HG03280 (cell line): ENCODE measurements at regions not wholly inside any gene's neighbourhood (a gene's known extent, or its start where the extent isn't known, plus 50 kb on each side); places are given as distances from the start of the nearest gene placed in this dataset.
"Not testable (repeated sequence)": the region's sequence is repeated elsewhere in the genome, so short reads cannot be mapped to it uniquely, and the experiment has no call there.

ENCODE experiments used
- ATAC-seq: cut with Tn5 transposase; IDR thresholded peaks from one replicate; pipeline ENCODE4 v1.9.1; 2021; ENCODE audit warnings: mild to moderate bottlenecking, moderate library complexity; ENCODE audit not compliant: unreplicated experiment

DNA sequence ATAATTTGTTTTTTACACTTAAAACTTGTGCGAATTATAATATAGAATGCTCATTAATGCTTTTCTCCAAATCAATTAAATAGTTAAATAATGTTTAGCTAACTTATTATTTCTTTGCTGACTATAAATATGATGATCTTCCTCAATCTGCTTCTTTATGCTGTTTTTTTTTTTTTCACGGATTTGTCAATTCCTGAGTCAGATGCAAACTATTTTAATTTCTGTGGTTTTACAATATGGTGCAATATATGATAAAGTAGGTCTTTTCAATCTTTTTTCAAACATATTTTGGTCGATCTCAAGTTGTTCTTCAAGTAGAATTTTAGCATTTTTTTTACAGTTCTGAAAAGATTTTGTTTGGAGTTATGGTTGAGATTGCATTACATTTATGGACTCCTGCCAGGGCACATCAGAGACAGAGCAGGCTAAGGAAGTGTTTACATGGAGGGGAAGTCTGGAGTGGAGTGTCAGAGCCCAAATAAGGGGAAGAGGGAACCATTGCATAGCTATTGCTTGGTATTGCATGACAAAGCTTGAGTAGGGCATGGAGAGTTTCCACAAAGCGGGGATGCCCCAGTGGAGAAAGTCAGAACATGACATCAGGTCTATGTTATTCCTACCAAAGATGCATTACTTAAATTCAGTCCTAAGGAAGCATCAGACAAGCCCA lies 204.4 kb downstream of the OTUD1 start:
- no peak for ATAC-seq

DNA sequence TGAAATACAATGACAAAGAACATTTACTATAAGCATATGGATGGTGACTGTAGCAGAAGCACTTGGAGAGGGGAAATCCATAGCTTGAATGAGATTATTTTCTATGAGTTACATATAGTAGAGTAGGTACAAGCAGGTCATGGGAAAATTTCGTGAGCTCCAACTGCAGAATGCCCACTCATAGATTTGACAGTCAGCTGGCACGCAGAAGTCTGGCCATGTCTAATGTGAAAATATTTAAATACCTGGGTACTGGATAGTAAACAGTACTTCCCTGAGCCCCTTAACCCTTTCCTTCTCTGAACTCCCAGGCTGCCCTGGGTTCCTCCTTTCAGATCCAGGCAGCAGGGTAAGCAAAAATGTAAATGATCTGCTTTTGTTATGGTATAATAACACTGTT lies 209.7 kb downstream of the OTUD1 start:
- ATAC-seq: no peak

DNA sequence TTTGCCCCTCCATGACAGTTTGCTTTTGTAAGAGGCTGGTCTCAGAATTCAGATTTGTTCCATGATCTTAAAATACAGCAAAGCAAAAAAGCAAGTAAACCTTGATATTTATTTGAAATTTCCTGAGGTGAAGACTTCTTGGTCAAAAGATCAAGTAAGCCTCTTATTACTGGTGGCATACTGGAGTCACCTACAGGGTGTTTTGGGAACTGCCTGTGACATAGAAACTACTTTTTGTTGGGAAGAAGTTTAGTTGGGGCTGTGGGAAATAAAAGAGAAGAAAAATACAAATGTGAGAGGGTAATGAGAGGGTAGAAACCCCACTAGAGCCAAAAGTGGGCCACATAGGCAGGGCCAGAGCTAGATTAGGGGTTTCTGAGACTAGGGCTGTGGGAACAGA lies 217.9 kb downstream of the OTUD1 start:
- ATAC-seq: no peak

DNA sequence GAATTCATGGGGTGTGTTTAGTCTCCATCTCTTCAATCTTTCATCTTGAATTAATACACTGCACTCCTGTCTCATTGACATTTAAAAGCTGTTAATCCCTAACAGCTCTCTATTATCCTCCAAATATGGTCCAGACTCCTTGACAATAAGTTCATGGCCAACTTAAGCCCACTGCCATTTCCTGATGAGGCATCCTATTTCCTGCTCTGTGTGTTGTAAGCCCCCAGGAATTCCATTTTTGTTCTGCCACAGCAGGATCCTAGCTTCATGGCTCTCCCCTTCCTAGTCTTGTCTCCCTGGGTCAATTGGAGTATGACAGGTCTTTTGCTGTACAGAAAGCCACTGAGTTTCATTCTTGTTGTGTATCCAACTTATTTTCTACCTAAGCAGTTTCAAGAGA lies 218.8 kb downstream of the OTUD1 start:
- no peak for ATAC-seq

DNA sequence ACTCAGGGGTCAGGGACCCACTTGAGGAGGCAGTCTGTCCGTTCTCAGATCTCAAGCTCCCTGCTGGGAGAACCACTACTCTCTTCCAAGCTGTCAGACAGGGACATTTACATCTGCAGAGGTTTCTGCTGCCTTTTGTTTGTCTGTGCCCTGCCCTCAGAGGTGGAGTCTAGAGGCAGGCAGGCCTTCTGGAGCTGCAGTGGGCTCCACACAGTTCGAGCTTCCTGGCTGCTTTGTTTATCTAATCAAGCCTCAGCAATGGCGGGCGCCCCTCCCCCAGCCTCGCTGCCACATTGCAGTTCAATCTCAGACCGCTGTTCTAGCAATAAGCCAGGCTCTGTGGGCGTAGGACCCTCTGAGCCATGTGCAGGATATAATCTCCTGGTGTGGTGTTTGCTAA lies 233.0 kb downstream of the OTUD1 start:
- not testable (repeated sequence) for ATAC-seq

DNA sequence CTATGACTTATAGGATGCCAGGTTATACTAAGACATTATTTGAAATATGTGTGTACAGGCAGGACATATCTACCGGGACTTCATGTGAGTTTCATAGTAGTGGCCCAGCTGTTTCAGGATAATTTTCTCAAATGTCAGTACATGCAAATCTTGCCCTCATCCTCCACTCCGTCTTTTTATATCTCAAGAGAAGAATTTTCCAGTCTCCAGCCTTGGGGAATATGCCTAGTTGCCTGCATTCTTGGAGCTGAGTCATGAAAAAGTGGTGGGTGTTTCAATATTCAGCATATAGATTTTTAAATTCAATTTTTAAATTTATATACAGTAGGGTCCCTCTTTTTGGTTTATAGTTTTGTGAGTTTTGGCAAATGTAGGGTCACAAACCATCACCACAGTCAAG lies 236.7 kb downstream of the OTUD1 start:
- no peak for ATAC-seq

DNA sequence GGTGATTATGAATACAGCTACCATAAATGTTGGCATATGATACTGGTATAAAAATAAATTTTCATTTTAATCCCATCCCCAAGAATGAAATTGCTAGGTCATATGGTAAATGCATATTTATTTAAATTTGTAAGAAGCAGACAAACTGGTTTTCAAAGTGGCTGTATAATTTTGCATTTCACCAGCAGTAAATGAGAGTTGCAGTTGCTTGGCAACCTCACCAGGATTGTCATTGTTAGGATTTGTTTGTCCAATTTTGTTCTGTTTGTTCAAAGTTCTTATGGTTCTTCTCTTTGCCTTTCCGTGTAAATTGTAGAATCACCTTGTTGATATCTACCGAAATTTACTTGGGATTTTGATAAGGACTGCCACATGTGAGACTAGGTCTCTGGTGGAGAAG lies 237.4 kb downstream of the OTUD1 start:
- ATAC-seq: no peak

DNA sequence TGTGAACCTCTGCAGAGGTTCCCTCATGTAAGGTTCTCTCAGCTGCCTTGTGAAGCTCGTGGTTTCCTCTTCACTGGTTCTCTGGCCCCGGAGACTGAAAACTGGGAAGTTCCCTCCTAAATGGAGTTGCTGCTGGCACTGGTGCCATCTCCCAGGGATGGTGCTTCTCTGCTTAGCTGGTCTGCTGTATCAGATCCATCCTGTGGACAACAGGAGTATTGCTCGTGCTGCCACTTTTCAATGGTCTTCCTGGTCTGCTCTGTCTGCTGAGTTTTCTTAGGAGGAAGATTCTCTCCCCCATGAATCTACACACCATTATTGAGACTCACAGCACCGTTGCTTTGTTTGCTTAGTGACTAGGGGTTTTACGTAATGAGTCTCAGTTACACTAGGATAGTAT lies 247.8 kb downstream of the OTUD1 start:
- no peak for ATAC-seq

DNA sequence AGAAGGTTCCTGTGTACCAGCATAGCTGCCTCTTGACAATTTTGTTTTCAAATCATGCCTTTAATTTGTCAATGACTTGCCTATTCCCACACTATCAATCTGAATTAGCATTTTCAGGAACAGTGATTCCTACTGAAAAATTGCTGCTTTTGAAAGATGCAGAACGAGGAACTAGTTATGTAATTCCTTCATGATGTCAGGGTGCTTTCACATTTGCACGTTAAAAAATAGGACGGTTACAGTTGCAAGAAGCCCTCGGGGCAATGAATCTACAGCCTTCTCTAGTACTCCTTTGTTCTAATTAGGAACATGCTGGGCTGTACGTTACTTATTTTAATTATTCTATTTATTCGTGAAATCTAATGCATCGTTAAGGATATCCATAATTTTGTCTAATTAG lies 253.9 kb downstream of the OTUD1 start:
- no peak for ATAC-seq

DNA sequence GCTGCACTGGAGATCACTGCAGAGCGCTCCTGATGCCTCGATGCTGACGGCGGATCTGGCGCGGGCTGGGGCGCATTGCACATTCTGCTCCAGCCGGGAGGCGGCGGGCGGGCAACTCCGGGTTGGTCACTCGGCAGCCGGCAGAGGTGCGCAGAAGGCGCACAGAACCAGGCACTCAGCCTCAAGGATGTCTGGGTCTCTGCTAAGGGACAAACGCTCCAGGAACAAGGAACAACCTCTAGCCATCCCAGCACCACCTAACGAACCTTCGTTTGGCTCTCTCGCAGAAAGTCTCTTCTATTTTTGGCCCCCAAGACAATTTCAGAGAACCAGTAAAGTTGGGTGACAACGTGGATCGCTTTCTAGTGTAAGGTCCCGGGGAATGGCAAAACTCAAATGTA lies 254.6 kb downstream of the OTUD1 start:
- ATAC-seq: no peak

DNA sequence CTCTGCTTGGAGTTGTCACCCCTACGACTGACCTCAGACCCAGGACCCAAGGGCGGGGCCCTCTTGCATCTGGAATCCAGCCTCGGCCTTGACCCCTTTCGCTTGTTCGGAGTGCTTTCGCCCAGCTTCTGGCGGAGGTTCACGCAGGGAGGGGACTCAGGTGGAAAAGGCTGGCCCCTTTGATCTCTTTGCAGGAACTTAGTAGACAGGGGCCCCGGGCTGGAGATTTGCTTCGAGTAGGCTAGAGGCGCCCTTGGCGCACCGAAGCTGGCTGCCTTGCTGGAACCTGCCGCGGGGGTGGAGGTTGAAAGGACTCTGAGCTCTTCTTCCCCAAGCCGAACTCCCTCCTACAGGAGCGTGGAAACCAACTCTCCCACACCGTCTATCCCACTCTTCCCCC lies 255.1 kb downstream of the OTUD1 start:
- no peak for ATAC-seq

DNA sequence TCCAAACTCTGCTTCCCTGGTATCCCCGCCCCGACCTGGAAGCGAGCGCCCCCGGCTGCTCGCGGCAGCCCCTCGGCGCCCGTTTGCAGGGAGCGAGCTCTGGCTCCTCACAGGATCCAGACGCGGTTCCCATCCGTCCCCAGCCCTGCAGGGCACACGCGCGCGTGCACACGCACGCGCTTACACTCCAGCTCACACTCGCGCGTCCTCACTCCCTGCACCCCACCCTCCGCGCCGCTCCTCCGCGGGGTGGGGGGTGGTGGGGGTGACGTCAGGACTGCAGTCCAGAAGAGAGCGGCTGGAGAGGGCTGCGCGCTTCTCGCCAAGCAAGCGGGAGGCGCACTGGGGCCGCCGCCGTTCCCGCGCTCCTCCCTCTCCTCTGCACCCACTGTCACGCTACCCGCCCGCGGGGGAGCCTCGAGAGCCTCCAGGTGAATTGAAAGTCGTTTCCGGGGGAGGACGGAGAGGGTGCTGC lies 255.6 kb downstream of the OTUD1 start:
- ATAC-seq: no peak

DNA sequence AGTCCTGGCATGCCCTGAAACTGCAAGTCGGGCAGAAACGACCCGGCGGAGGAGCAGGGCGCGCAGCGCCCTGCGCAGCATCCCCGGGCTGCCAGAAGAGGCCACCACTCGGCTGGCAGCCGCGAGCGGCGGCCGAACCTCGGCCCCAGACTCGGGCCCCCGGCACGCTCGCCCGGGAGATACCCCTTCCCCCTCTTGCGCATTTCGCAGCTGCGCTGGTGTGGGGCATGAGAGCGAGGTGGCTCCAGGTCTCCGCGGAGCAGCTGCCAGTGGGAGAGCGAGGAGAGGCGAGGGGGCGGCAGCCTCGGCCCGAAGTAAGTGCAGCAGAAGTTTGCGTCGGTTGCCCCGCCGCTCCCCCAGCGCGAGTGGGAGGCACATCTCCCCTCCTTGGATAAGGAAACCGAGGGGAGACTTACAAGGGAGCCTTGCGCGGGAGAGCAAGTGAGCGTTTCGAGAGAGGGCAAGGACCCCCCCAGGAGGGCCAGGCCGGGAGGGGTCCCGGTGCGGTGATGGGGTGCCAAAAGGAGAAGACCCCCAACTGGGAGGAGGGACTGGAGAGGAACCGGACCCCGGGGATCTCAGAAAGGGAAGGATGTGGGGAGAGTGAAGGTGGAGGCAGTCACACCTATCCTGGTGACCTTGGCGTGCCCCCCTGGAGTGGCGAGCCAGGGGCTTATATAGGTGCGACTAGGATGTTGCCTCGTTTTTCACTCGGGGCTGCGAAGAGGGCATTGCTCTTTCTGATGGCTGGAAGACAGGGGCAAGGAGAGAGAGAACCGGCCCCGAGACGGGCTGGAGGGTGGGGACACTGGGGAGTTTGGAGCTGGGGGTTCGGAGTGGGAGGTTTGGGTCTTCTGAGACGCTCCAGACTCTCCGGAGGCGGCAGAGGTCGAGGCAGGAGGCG lies 256.3 kb downstream of the OTUD1 start:
- no peak for ATAC-seq

DNA sequence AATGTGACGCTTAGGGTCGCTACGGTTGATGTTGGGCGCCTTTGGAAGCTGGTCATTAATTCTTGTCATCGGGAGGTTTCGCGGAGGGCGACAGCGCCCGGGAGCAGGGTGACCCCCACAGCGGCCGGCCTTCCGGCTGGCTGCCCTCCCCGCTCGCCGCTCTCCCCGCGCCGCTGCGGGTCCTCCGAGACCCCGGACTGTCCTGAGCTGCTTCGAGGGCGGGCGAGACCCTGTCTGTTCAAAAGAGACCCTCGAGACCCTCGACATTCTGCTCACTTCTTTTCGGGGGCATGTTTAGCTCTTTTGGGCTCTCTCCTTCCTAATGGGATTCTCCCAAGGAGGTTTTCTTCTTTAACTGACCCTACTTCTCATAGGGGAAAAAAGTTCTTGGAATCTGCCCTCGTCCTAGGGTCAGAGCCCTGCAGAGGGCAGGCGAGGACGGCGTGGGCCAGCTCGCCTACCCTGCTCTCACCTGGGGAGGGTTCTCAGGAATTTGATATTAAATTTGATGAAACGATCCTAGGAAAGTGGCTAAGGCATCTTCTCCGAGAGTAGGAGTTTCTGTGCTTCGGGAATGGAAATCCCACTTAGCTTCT lies 257.0 kb downstream of the OTUD1 start:
- ATAC-seq: no peak

DNA sequence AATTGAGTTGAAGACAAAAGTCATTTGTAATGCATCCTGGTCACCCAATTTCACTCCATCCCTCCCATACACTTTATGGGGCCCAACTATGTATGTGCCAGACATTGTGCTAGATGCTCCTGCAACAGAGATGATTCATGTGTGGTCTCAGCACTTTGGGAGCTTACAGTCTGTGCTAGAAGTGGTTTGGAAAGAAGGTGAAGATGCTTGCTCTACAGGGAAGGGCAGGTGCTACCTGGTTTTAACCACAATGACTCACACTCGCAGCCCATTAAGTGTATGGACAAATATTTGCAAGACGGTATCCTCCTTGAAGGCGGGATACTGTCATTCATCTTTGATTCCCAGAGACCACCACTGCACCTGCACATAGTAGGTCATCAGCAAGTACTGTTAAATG lies 257.6 kb downstream of the OTUD1 start:
- no peak for ATAC-seq

DNA sequence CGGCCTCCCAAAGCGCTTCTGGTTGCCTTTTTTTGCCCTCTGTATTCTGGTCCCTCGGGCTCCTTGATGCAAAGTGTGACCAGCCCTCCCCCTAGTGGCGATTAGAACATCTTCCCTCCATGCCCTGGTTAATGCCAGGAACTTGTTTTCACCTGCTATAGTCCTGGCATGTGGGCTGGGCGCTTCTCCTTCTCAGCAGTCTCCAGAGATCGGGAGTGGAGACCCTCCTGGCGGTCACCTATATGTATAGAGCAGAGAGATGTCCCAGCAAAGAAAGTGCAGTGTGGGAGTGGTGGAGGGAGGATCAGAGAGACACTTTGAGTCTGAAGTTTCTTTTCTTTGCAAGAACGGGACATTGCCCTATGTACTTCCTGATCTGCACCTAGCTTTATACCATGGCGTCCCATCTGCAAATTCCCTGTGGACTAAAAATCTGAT lies 264.1 kb downstream of the OTUD1 start:
- peak; percentile 98 for ATAC-seq

DNA sequence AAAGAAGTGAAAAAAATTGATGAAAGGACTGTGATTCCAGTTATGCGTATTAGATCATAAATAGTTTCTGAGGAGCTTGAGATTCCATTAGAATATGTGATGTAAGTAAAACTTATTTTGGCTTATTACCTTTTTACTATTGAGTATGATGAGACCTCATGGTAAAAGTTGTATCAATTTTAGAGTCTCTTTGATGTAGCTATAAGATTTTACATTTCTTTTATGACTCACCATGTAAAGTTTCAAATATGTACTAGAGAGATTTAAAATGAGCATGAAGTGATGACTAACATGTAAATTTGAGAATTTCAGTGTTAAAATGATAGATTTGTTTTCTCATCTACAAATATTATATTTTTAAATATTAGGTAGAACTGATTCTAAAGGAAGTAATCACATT lies 276.5 kb downstream of the OTUD1 start:
- ATAC-seq: no peak

DNA sequence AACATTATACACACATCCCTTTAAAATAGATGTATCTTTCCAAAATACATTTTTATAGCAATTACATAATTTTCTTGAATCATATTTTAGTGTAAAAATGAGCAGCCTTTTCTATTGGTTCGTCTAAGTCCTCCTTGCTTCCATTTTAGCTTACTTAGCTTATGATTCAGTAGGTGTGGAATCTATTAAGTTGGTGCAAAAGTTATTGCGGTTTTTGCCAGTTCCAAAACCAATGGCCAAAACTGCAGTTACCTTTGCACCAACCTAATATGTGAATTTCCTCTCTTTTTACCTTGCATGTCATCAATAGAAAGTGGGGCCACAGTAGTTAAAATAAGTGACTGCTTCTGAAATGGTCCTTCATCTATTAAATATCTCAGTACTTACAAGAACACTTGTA lies 279.0 kb downstream of the OTUD1 start:
- ATAC-seq: no peak

DNA sequence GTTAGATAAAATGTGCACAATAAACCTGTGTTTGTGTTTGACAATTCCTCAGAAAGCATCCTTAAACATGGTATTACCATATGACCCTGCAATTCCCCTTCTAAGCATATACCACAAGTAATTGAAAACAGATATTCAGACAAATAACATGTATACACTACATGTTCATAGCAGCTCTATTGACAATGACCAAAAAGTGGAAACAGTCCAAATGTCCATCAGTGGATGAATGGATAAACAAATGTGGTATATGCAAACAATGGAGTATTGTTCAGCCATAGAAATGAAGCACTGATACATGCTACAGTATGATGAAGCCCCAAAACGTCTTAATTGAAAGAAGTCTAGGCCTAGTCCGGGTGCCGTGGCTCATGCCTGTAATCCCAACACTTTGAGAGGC lies 280.1 kb downstream of the OTUD1 start:
- ATAC-seq: no peak

DNA sequence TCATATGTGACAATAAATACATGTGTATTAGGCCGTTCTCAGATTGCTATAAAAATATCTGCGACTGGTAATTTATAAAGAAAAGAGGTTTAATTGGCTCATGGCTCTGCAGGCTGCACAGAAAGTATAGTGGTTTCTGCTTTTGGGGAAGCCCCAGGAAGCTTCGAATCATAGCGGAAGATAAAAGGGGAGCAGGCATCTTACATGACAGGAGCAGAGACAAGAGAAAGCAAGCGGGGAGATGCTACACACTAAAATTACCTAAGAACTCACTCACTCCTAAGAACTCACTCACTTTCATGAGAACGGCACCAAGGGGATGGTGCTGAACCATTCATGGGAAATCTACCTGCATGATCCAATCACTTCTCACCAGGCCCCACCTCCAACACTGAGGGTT lies 284.9 kb downstream of the OTUD1 start:
- no peak for ATAC-seq

DNA sequence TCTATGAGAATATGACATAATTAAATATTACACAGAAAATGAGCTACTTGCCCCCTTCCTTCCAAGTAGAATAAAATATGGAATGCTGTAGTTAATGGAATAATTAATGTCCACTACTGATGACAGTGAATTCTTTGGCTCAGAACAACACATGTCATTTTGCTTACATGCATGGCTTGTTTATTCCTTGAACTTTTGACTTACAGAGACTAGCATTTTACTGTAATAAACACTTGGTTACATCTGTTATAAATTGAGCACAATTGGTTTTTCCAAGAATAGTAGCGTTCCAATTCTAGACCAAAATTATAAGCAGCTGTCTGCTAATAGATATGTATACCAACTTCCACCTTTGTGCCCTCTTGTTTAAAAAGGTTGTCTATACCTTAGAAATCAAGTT lies 286.7 kb downstream of the OTUD1 start:
- ATAC-seq: no peak

DNA sequence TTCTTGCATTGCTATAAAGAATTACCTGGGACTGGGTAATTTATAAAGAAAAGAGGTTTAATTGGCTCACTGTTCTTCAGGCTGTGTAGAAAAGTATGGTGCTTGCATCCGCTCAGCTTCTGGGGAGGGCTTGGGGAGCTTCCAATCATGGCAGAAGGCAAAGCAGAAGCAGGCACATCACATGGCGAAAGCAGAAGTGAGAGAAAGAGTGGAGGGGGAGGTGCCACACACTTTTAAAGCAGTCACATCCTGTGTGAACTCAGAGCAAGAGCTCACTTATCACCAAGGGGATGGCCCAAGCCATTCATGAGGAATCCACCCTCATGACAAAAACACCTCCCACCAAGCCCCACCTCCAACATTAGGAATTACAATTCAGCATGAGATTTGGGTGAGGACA lies 303.5 kb downstream of the OTUD1 start:
- peak; percentile 95 for ATAC-seq
